B cell (primary cell): ENCODE measurements at regions not wholly inside any gene's neighbourhood (a gene's known extent, or its start where the extent isn't known, plus 50 kb on each side); places are given as distances from the start of the nearest gene placed in this dataset.
A peak's percentile ranks its signal among the peaks of the same experiment; 100 is the strongest.
"Not testable (repeated sequence)": the region's sequence is repeated elsewhere in the genome, so short reads cannot be mapped to it uniquely, and the experiment has no call there.

Experiments used
- ATAC-seq: fragments of 200-7000 bp; cut with Tn5 transposase; one replicate; pipeline ENCODE4 v1.10.0; 2021; ENCODE audit warnings: low read depth, mild to moderate bottlenecking, moderate number of reproducible peaks, moderate library complexity
- CTCF ChIA-PET: fragments of 350-600 bp; sonication (Branson Sonifier 250); formaldehyde crosslinking; loops from one replicate; lab custom pipeline; 2021; ENCODE audit warnings: antibody characterized with exemption, inconsistent platforms; lab: Charles Lee
- POLR2A ChIA-PET: fragments of 350-600 bp; sonication (Branson Sonifier 250); formaldehyde crosslinking; loops from one replicate; lab custom pipeline; 2021; ENCODE audit warnings: antibody characterized with exemption; lab: Charles Lee
- DNase-seq: peaks from one replicate; pipeline ENCODE4 v3.0.0; 2013
- H2AFZ ChIP-seq: 2 replicates; pipeline ENCODE4 v1.6.1; 2012; ENCODE audit warnings: mild to moderate bottlenecking, low read depth, low read length; ENCODE audit not compliant: insufficient read depth, poor library complexity, severe bottlenecking
- H3K27ac ChIP-seq, 2 donors: 1 replicate in 1 of 2; 2 replicates in 1 of 2; pipeline ENCODE4 v1.5.1; 2012 to 2013; ENCODE audit warnings: low read length in 2 of 2, mild to moderate bottlenecking in 2 of 2, moderate library complexity in 1 of 2
- H3K27me3 ChIP-seq, 4 experiments: fragments of 200-600 bp in 1 of 4; sonication (generic) in 1 of 4; replicated peaks in 1 of 4; 1 replicate in 2 of 4; 2 replicates in 2 of 4; pipeline versions ENCODE4 v1.6.1 to v1.7.0; 2013 to 2016; ENCODE audit warnings: low read length in 3 of 4, mild to moderate bottlenecking in 2 of 4, mixed read lengths in 1 of 4, moderate library complexity in 1 of 4; ENCODE audit not compliant: insufficient read depth in 4 of 4, control insufficient read depth in 3 of 4; ENCODE audit errors: control extremely low read depth in 1 of 4
- H3K36me3 ChIP-seq, 2 experiments: replicated peaks in 1 of 2; 1 replicate in 1 of 2; 2 replicates in 1 of 2; pipeline versions ENCODE4 v1.6.1 to v1.7.1; 2013; ENCODE audit warnings: low read length in 1 of 2; ENCODE audit not compliant: insufficient read depth in 2 of 2, control insufficient read depth in 1 of 2; ENCODE audit errors: control extremely low read depth in 1 of 2, extremely low read depth in 1 of 2
- H3K4me1 ChIP-seq, 2 donors: fragments of 200-600 bp in 1 of 2; sonication (generic) in 1 of 2; 1 replicate in 1 of 2; 2 replicates in 1 of 2; pipeline versions ENCODE4 v1.5.1 to v1.6.1; 2013 to 2017; ENCODE audit warnings: low read length in 2 of 2; ENCODE audit not compliant: control insufficient read depth in 2 of 2, insufficient read depth in 2 of 2
- H3K4me2 ChIP-seq: replicated peaks from 2 replicates; pipeline ENCODE3; 2012; ENCODE audit warnings: mild to moderate bottlenecking, low read depth, low read length; ENCODE audit not compliant: poor library complexity, severe bottlenecking
- H3K4me3 ChIP-seq, 5 experiments: fragments of 200-600 bp in 1 of 5; sonication (generic) in 1 of 5; 1 replicate in 3 of 5; 2 replicates in 2 of 5; pipeline versions ENCODE4 v1.5.1 to v1.7.0; 2011 to 2016; ENCODE audit warnings: low read length in 4 of 5, mild to moderate bottlenecking in 4 of 5, low read depth in 2 of 5, control low read depth in 1 of 5, moderate library complexity in 1 of 5; ENCODE audit not compliant: insufficient read depth in 1 of 5; ENCODE audit errors: control extremely low read depth in 1 of 5, extremely low read depth in 1 of 5
- H3K79me2 ChIP-seq: fragments of 200-600 bp; sonication (generic); one replicate; pipeline ENCODE4 v1.6.0; 2016; ENCODE audit warnings: low read length; ENCODE audit not compliant: control insufficient read depth, insufficient read depth
- H3K9ac ChIP-seq: fragments of 200-600 bp; sonication (generic); 2 replicates; pipeline ENCODE4 v1.6.1; 2017; ENCODE audit warnings: mild to moderate bottlenecking, low read length, moderate library complexity
- H3K9me3 ChIP-seq, 3 donors: one replicate each; pipeline versions ENCODE4 v1.6.1 to v1.7.1; 2013; ENCODE audit warnings: low read length in 2 of 3; ENCODE audit not compliant: control insufficient read depth in 2 of 3, insufficient read depth in 1 of 3; ENCODE audit errors: control extremely low read depth in 1 of 3
- H4K20me1 ChIP-seq: 2 replicates; pipeline ENCODE4 v1.6.0; 2012; ENCODE audit warnings: mild to moderate bottlenecking, low read length; ENCODE audit not compliant: insufficient read depth, control insufficient read depth, poor library complexity, severe bottlenecking
- H3K27ac Mint-ChIP-seq: one replicate; pipeline ENCODE4 v1.8.0; 2021; ENCODE audit warnings: mixed read lengths
- H3K27me3 Mint-ChIP-seq: one replicate; pipeline ENCODE4 v1.8.0; 2021; ENCODE audit warnings: mixed read lengths
- H3K4me1 Mint-ChIP-seq: one replicate; pipeline ENCODE4 v1.8.0; 2021; ENCODE audit warnings: mixed read lengths
- H3K4me3 Mint-ChIP-seq: one replicate; pipeline ENCODE4 v1.8.0; 2021; ENCODE audit warnings: mixed read lengths
- H3K9me3 Mint-ChIP-seq: one replicate; pipeline ENCODE4 v1.8.0; 2022; ENCODE audit warnings: mixed read lengths; ENCODE audit not compliant: insufficient read depth
- EZH2 ChIP-seq: IDR thresholded peaks from 2 replicates; pipeline ENCODE4 v1.6.1; 2012; ENCODE audit warnings: borderline replicate concordance, low read depth, mild to moderate bottlenecking, moderate library complexity, low read length; ENCODE audit not compliant: insufficient read depth, poor library complexity, severe bottlenecking
- WGBS: methylation state at CpG from one replicate; pipeline ENCODE4 v1.1.5; 2013; ENCODE audit warnings: missing lambda C conversion rate; ENCODE audit not compliant: insufficient coverage; 5-methylcytosine and 5-hydroxymethylcytosine counted together
- intact Hi-C: fragments of 100-400 bp; cut with micrococcal nuclease; formaldehyde crosslinking; loops from one replicate; pipeline ENCODE4 v1.10.0; 2022
- TF ChIP-seq, protein P1 (sequence below): fragments of 200-600 bp; IDR thresholded peaks from one replicate; pipeline ENCODE4 v1.8.0; 2022; ENCODE audit warnings: antibody characterized with exemption, mild to moderate bottlenecking

DNA sequence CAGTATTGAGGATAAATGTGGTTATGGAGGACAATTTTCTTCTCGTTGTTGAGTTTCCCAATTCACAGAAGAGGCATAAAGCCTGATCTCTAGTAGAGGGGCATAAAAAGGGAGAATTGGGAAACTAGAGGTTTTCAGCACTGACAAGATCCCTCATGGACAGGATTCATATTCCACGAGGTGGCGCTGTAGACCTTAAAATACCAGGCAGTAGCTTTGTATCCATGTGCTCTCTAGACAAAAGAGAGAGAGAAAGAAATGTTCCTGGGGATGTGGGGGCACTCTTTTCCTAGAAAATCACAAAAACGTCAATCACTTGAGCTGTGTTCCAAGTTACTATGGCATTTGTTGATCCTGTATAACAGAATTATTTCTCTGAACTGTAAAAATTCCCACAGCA lies 128.3 kb downstream of the MAGEE1 start:
- intact Hi-C loops: no loop called here
- DNase-seq: peak; percentile 1
- CTCF ChIA-PET: no interaction called here

DNA sequence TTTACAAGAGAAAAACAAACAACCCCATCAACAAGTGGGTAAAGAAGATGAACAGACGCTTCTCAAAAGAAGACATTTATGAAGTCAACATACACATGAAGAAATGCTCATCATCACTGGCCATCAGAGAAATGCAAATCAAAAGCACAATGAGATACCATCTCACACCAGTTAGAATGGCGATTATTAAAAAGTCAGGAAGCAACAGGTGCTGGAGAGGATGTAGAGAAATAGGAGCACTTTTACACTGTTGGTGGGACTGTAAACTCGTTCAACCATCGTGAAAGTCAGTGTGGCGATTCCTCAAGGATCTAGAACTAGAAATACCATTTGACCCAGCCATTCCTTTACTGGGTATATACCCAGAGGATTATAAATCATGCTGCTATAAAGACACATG lies 137.3 kb downstream of the MAGEE1 start:
- H3K27ac ChIP-seq, ATAC-seq, H3K79me2 ChIP-seq, H4K20me1 ChIP-seq, CTCF ChIA-PET, H3K9me3 Mint-ChIP-seq, H3K27ac Mint-ChIP-seq, POLR2A ChIA-PET, DNase-seq, H3K9ac ChIP-seq, H3K4me2 ChIP-seq, H3K36me3 ChIP-seq, H3K4me3 Mint-ChIP-seq, H3K27me3 ChIP-seq, H3K4me3 ChIP-seq, H2AFZ ChIP-seq, intact Hi-C loops, H3K4me1 ChIP-seq, H3K4me1 Mint-ChIP-seq, H3K27me3 Mint-ChIP-seq: not testable (repeated sequence)
- H3K9me3 ChIP-seq: peaks cover 0 to 12% (median 0%) of the 10 kb centered on the region in 3 donors
- WGBS: no CpG with 5 or more reads among the region's 5 CpGs

More for the DNA sequence above, 128.3 kb downstream of the MAGEE1 start:
- no peak overlapping the region for H3K4me3 Mint-ChIP-seq
- H3K4me1 Mint-ChIP-seq: no peaks in the 10 kb centered on the region
- no peak overlapping the region for H3K27ac Mint-ChIP-seq
- Histone ChIP-seq H2AFZ (no peak overlapping the region), H3K79me2 (no peaks in the 10 kb centered on the region), H3K4me3 (no peak overlapping the region), H3K4me1 (no peaks in the 10 kb centered on the region), H3K4me2 (no peak overlapping the region), H4K20me1 (no peaks in the 10 kb centered on the region), H3K27ac (no peak overlapping the region), H3K9ac (no peak overlapping the region), H3K27me3 (no peaks in the 10 kb centered on the region), H3K9me3 (peaks cover 0 to 12% (median 9%) of the 10 kb centered on the region in 3 donors), H3K36me3 (no peaks in the 10 kb centered on the region)
- WGBS: no CpG with 5 or more reads among the region's 4 CpGs
- POLR2A ChIA-PET: no interaction called here
- ATAC-seq: no peak
- H3K9me3 Mint-ChIP-seq: no peaks in the 10 kb centered on the region
- TF ChIP-seq EZH2: no peak
- TF ChIP-seq, protein P1, sequence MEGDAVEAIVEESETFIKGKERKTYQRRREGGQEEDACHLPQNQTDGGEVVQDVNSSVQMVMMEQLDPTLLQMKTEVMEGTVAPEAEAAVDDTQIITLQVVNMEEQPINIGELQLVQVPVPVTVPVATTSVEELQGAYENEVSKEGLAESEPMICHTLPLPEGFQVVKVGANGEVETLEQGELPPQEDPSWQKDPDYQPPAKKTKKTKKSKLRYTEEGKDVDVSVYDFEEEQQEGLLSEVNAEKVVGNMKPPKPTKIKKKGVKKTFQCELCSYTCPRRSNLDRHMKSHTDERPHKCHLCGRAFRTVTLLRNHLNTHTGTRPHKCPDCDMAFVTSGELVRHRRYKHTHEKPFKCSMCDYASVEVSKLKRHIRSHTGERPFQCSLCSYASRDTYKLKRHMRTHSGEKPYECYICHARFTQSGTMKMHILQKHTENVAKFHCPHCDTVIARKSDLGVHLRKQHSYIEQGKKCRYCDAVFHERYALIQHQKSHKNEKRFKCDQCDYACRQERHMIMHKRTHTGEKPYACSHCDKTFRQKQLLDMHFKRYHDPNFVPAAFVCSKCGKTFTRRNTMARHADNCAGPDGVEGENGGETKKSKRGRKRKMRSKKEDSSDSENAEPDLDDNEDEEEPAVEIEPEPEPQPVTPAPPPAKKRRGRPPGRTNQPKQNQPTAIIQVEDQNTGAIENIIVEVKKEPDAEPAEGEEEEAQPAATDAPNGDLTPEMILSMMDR: no peak
- no peaks in the 10 kb centered on the region for H3K27me3 Mint-ChIP-seq
